CD4-positive, alpha-beta memory T cell (primary cell): ENCODE measurements at regions not wholly inside any gene's neighbourhood (a gene's known extent, or its start where the extent isn't known, plus 50 kb on each side); places are given as distances from the start of the nearest gene placed in this dataset.

Experiments
- CTCF ChIA-PET: fragments of 350-600 bp; sonication (Branson Sonifier 250); formaldehyde crosslinking; loops from one replicate; lab custom pipeline; 2021; ENCODE audit warnings: inconsistent platforms; ENCODE audit not compliant: partially characterized antibody; lab: Charles Lee
- POLR2A ChIA-PET: fragments of 350-600 bp; sonication (Branson Sonifier 250); formaldehyde crosslinking; loops from one replicate; lab custom pipeline; 2021; ENCODE audit not compliant: partially characterized antibody; lab: Charles Lee
- DNase-seq, 5 donors: peaks; one replicate each; pipeline versions ENCODE4 v3.0.0 to v3.0.0-alpha.2; 2020 to 2022; ENCODE audit warnings: mixed read lengths in 1 of 5
- H3K27ac ChIP-seq: one replicate; pipeline ENCODE4 v1.7.0; 2013; ENCODE audit warnings: low read depth, low read length
- H3K27me3 ChIP-seq: 2 replicates; pipeline ENCODE4 v1.7.0; 2013; ENCODE audit warnings: mild to moderate bottlenecking, low read length, moderate library complexity; ENCODE audit not compliant: insufficient read depth
- H3K36me3 ChIP-seq: 2 replicates; pipeline ENCODE4 v1.7.0; 2013; ENCODE audit warnings: mild to moderate bottlenecking, low read length, moderate library complexity; ENCODE audit not compliant: insufficient read depth
- H3K4me1 ChIP-seq: 2 replicates; pipeline ENCODE4 v1.7.0; 2013; ENCODE audit warnings: mild to moderate bottlenecking, low read length, moderate library complexity; ENCODE audit not compliant: insufficient read depth
- H3K4me3 ChIP-seq, 2 donors: one replicate each; pipeline ENCODE4 v1.7.0; 2013; ENCODE audit warnings: low read length in 2 of 2, mild to moderate bottlenecking in 1 of 2
- H3K9me3 ChIP-seq, 2 donors: one replicate each; pipeline ENCODE4 v1.7.0; 2013; ENCODE audit warnings: low read length in 2 of 2, control low read depth in 1 of 2; ENCODE audit not compliant: control insufficient read depth in 1 of 2
- H3K27ac Mint-ChIP-seq, 7 donors: one replicate each; pipeline ENCODE4 v1.8.0; 2020 to 2021; ENCODE audit warnings: mixed read lengths in 7 of 7, mild to moderate bottlenecking in 6 of 7, inconsistent platforms in 3 of 7, moderate library complexity in 3 of 7
- H3K27me3 Mint-ChIP-seq, 2 donors: one replicate each; pipeline ENCODE4 v1.8.0; 2020 to 2021; ENCODE audit warnings: mixed read lengths in 2 of 2
- H3K36me3 Mint-ChIP-seq, 2 donors: one replicate each; pipeline ENCODE4 v1.8.0; 2020 to 2021; ENCODE audit warnings: mixed read lengths in 2 of 2, inconsistent platforms in 1 of 2, mild to moderate bottlenecking in 1 of 2
- H3K4me1 Mint-ChIP-seq, 4 donors: one replicate each; pipeline ENCODE4 v1.8.0; 2020 to 2021; ENCODE audit warnings: mixed read lengths in 4 of 4, mild to moderate bottlenecking in 1 of 4
- H3K4me3 Mint-ChIP-seq, 8 donors: one replicate each; pipeline ENCODE4 v1.8.0; 2020 to 2021; ENCODE audit warnings: mixed read lengths in 8 of 8, mild to moderate bottlenecking in 7 of 8, moderate library complexity in 6 of 8, inconsistent platforms in 3 of 8
- H3K9me3 Mint-ChIP-seq, 8 donors: one replicate each; pipeline ENCODE4 v1.8.0; 2020 to 2021; ENCODE audit warnings: mixed read lengths in 8 of 8, mild to moderate bottlenecking in 5 of 8, inconsistent platforms in 3 of 8, moderate library complexity in 1 of 8
- intact Hi-C: fragments of 100-400 bp; cut with micrococcal nuclease; formaldehyde crosslinking; loops from one replicate; pipeline ENCODE4 v1.15.1; 2023

DNA sequence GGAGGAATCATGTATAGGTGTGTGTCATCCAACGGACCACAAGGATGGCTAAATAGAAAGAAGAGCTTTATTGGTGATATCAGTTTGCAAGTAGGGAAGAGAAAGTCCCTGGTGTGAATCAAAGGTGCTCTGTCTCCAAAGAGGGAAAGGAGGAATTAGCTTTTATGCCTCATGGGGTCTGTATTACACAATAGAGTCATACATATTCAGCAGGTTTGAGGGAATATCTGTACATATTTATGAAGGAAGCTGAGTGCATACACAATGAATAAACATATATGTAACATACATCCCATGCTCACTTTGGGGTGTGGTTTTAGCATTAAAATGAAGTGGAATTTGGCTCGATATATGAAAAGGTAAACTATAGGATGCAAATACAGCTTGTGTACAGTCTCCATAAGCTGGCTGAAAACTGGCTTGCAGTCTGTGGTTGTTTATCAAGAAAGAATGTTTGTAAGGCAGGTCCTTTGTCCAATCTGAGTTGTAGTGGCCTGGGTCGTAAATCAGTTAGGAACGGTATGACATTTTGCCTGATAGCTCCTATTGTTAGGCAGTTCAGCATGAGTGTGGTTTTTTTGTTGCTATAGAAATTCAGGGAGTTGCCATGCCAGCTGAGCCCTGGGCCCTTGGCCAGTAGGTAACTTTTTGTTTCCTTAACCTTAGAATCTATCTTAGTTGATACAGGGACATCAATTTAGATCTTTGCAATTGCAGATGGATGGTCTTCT, 198.0 kb upstream of the ZP4 start:
- no peak for DNase-seq
- H3K4me1 ChIP-seq: no peaks in the 10 kb centered on the region
- Mint-ChIP-seq H3K27me3 (no peaks in the 10 kb centered on the region), H3K9me3 (peaks cover 0 to 10% (median 6%) of the 10 kb centered on the region in 8 donors), H3K36me3 (no peaks in the 10 kb centered on the region), H3K27ac (no peak overlapping the region), H3K4me3 (no peak overlapping the region), H3K4me1 (no peaks in the 10 kb centered on the region)
- no peak overlapping the region for H3K4me3 ChIP-seq
- H3K27ac ChIP-seq: no peak overlapping the region
- H3K27me3 ChIP-seq: no peaks in the 10 kb centered on the region
- no peaks in the 10 kb centered on the region for H3K36me3 ChIP-seq
- CTCF ChIA-PET: no interaction called here
- POLR2A ChIA-PET: no interaction called here
- no peaks in the 10 kb centered on the region for H3K9me3 ChIP-seq
- intact Hi-C loops: no loop called here

DNA sequence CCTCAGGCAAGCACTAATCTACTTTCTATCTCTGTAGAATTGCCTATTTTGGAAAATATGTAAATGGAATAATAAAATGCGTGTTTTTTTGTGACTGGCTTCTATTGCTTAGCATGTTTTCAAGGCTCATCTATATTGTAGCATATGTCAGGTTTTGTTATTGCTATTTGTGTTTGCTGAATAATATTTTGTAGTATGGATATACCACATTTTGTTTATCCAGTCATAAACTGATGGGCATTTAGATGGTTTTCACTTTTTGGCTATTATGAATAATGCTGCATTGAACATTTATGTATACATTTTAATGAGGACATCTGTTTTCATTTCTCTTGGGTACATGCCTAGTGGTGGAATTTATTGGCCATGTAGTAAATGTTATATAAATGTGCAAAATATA, 183.3 kb upstream of the ZP4 start:
- no peak for DNase-seq
- H3K4me1 Mint-ChIP-seq: no peaks in the 10 kb centered on the region
- Histone ChIP-seq H3K27ac (no peak overlapping the region), H3K9me3 (no peaks in the 10 kb centered on the region), H3K36me3 (no peaks in the 10 kb centered on the region), H3K4me3 (no peak overlapping the region), H3K4me1 (no peaks in the 10 kb centered on the region), H3K27me3 (no peaks in the 10 kb centered on the region)
- CTCF ChIA-PET: no interaction called here
- no peak overlapping the region for H3K4me3 Mint-ChIP-seq
- H3K27ac Mint-ChIP-seq: no peak overlapping the region
- H3K9me3 Mint-ChIP-seq: peaks cover 0 to 11% (median 4%) of the 10 kb centered on the region in 8 donors
- intact Hi-C loops: no loop called here
- no peaks in the 10 kb centered on the region for H3K36me3 Mint-ChIP-seq
- no peaks in the 10 kb centered on the region for H3K27me3 Mint-ChIP-seq
- POLR2A ChIA-PET: no interaction called here

DNA sequence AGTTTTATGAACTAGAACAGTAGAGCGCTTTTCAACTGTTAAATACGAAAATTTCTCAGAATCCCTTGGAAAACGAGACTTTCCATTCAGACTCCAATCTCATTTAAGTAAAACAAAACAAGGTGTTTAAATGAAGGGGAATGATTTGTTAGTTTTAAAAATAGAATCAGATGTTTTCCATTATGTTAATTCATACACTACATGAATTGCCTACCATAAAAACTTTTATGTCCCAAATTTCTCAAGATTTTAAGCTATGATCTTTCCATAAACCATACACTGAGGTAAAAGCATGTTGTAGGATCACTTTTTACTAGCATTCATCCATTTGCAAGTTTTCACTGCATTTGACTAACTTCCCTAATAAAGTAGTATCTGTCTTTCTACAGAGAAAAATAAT, 180.3 kb upstream of the ZP4 start:
- no peak overlapping the region for H3K27ac ChIP-seq

DNA sequence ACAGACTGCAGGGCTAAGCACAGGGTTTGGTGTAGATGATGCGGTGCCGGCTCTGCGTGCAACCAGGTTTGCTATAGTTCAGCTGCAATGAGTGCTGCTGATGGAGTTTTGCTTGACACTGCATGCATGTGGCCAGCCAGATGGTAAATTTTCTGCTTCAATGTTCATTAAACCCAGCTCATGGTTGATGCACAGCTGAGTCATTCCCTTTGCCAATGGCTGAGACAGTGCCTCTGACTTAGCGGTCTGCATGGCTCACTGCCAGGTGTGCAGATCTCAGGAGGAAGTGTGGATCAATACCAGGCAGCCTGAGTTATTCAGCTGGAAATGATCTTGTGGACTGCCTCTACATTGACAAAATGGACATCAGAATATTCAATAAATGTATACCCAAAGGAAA, 172.7 kb upstream of the ZP4 start:
- H3K4me1 ChIP-seq: no peaks in the 10 kb centered on the region
- no peaks in the 10 kb centered on the region for H3K27me3 ChIP-seq
- Mint-ChIP-seq H3K27ac (no peak overlapping the region), H3K27me3 (no peaks in the 10 kb centered on the region), H3K9me3 (peaks cover 0 to 11% (median 3%) of the 10 kb centered on the region in 8 donors), H3K4me1 (no peaks in the 10 kb centered on the region), H3K36me3 (no peaks in the 10 kb centered on the region), H3K4me3 (no peak overlapping the region)
- H3K27ac ChIP-seq: no peak overlapping the region
- CTCF ChIA-PET: no interaction called here
- H3K4me3 ChIP-seq: no peak overlapping the region
- DNase-seq: no peak
- intact Hi-C loops: no loop called here
- POLR2A ChIA-PET: no interaction called here
- no peaks in the 10 kb centered on the region for H3K36me3 ChIP-seq
- no peaks in the 10 kb centered on the region for H3K9me3 ChIP-seq

More for the DNA sequence above, 180.3 kb upstream of the ZP4 start:
- Mint-ChIP-seq H3K9me3 (peaks cover 0 to 7% (median 3%) of the 10 kb centered on the region in 8 donors), H3K27me3 (no peaks in the 10 kb centered on the region), H3K36me3 (no peaks in the 10 kb centered on the region), H3K4me3 (no peak overlapping the region), H3K27ac (no peak overlapping the region), H3K4me1 (no peaks in the 10 kb centered on the region)
- Histone ChIP-seq H3K4me3 (no peak overlapping the region), H3K4me1 (no peaks in the 10 kb centered on the region), H3K9me3 (no peaks in the 10 kb centered on the region), H3K27me3 (no peaks in the 10 kb centered on the region), H3K36me3 (no peaks in the 10 kb centered on the region)
- intact Hi-C loops: no loop called here
- no peak for DNase-seq
- POLR2A ChIA-PET: no interaction called here
- CTCF ChIA-PET: no interaction called here

DNA sequence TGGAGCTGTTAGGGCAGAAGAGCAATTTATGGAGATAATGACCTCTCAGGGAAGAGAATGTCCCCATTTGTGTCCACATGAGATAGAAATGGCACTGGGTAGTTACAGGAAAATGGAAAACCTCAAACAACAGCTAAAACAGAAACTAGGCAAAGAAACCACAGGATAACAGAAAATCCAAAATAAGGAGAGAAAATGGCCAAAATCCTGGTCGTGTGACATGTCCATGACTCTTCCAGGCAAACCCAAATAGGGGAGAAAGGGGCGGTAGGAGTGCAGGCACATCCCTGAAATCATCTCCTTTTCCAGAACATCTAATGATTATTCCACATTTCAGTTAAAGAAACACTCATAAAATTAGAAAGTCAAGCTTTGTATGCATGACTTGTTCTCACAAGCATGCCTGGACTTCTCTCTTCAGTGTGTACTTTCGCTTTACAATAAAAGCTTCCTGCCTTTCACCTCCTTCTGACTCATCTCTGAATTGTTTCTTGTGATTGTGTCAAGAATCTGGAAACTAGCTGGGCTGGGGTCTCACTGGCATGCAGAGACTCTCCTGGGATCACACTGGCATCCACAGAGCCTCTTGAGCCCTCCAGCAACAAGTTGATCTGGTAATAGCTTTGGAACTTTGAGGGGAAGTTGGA, 171.4 kb upstream of the ZP4 start:
- POLR2A ChIA-PET: no interaction called here
- intact Hi-C loops: no loop called here
- no peak overlapping the region for H3K4me3 Mint-ChIP-seq
- H3K9me3 Mint-ChIP-seq: peaks cover 3 to 11% (median 7%) of the 10 kb centered on the region in 8 donors
- H3K27ac Mint-ChIP-seq: no peak overlapping the region
- Histone ChIP-seq H3K27me3 (no peaks in the 10 kb centered on the region), H3K9me3 (no peaks in the 10 kb centered on the region), H3K36me3 (no peaks in the 10 kb centered on the region), H3K4me1 (no peaks in the 10 kb centered on the region), H3K27ac (no peak overlapping the region), H3K4me3 (no peak overlapping the region)
- CTCF ChIA-PET: no interaction called here
- no peaks in the 10 kb centered on the region for H3K27me3 Mint-ChIP-seq
- H3K36me3 Mint-ChIP-seq: no peaks in the 10 kb centered on the region
- no peaks in the 10 kb centered on the region for H3K4me1 Mint-ChIP-seq
- DNase-seq: no peak

DNA sequence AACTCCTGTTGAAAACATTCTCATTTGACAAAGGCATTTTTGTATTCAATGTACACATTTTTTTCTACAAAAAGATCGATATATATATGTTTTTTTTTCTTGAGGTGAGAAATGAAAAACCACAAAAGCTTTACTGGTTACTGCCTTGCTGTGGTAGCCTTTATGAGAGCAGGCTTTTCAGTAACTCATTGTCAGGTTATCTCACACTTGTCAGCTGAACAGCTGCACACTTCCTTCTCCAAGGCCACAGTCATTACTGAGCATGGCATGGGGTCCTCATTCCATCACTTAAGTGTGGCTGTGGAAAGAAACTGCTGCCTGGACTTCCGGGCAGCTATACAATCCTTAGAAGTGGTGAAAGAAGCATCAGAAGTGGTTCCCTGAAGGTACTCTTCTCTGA, 169.3 kb upstream of the ZP4 start:
- H3K36me3 Mint-ChIP-seq: no peaks in the 10 kb centered on the region
- no peak for DNase-seq
- peaks cover 3 to 14% (median 9%) of the 10 kb centered on the region in 8 donors for H3K9me3 Mint-ChIP-seq
- no peak overlapping the region for H3K4me3 ChIP-seq
- H3K36me3 ChIP-seq: no peaks in the 10 kb centered on the region
- H3K9me3 ChIP-seq: no peaks in the 10 kb centered on the region
- no peaks in the 10 kb centered on the region for H3K4me1 ChIP-seq
- ChIA-PET POLR2A (no interaction called here), CTCF (no interaction called here)
- no peaks in the 10 kb centered on the region for H3K4me1 Mint-ChIP-seq
- no peaks in the 10 kb centered on the region for H3K27me3 Mint-ChIP-seq
- no peak overlapping the region for H3K27ac Mint-ChIP-seq
- no peaks in the 10 kb centered on the region for H3K27me3 ChIP-seq
- intact Hi-C loops: no loop called here
- H3K4me3 Mint-ChIP-seq: no peak overlapping the region
- no peak overlapping the region for H3K27ac ChIP-seq

DNA sequence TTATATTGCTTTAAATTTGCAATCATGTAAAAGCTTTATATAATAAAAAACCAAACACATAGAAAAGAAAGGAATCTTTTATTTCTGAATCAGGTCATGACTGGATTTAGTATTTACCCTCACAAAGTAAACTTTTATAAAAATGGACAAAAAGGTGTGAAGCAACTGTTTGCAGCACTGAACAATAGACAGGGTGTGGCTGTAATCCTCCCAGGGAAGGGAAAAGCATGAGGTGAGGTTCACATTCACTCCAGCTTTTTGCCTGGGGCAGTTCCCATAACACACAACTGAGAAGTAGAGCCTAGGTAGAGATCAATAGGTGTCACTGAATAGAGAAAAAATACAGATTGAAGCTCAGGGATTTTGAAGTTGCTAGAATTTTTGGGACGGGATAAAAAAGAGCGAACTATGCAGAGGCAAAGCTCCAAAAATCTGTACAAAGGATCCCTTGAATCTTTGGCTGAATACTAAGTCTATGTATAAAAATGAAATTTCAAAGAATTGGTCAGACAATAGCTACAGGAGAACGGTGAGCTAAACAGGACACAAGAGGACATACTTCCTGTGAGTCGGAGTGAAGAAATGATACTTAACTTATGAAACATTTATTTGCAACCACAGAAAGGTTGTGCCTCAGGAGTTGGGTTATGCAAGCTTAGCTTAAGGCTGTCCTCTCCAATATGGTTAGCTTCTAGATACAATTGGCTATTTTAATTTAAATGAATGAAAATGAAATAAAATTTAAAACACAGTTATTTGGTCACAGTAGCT, 162.0 kb upstream of the ZP4 start:
- H3K27me3 ChIP-seq: no peaks in the 10 kb centered on the region
- CTCF ChIA-PET: no interaction called here
- no peaks in the 10 kb centered on the region for H3K4me1 Mint-ChIP-seq

More for the DNA sequence above, 162.0 kb upstream of the ZP4 start:
- no peaks in the 10 kb centered on the region for H3K27me3 Mint-ChIP-seq
- no peak overlapping the region for H3K27ac Mint-ChIP-seq
- Histone ChIP-seq H3K27ac (no peak overlapping the region), H3K4me3 (no peak overlapping the region), H3K9me3 (no peaks in the 10 kb centered on the region), H3K4me1 (no peaks in the 10 kb centered on the region), H3K36me3 (no peaks in the 10 kb centered on the region)
- peaks cover 0 to 9% (median 4%) of the 10 kb centered on the region in 8 donors for H3K9me3 Mint-ChIP-seq
- no peaks in the 10 kb centered on the region for H3K36me3 Mint-ChIP-seq
- no peak for DNase-seq
- H3K4me3 Mint-ChIP-seq: no peak overlapping the region
- POLR2A ChIA-PET: no interaction called here
- intact Hi-C loops: no loop called here
